Activated CD8-positive, alpha-beta memory T cell treated with anti-CD3 and anti-CD28 coated beads for 24 hours (primary cell): ENCODE measurements at regions not wholly inside any gene's neighbourhood (a gene's known extent, or its start where the extent isn't known, plus 50 kb on each side); places are given as distances from the start of the nearest gene placed in this dataset.
"Not testable (repeated sequence)": the region's sequence is repeated elsewhere in the genome, so short reads cannot be mapped to it uniquely, and the experiment has no call there.

Experiments
- DNase-seq: peaks from one replicate; pipeline ENCODE4 v3.0.0-alpha.2; 2020

DNA sequence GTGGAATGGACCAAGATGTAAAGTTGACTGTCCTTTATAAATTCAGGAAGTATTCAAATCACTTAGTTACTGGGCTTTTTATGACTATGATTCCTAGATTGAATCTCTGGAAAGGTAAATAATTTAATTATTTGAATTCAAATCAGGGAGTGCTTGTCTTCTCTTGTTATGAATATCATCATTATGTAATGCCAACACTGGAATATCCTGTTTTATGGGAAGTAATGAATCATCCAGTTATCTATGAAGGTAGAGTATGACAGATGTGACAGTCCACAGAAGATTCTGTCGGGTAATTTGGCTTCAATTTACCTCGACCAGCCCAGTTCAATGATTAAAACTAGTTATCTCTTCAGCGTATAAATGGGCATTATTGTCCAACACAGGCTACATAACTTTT is 141.0 kb upstream of the NUDT12 start:
- DNase-seq = no peak

GRCh38 chr5:103693517-103693916 is 130.9 kb upstream of the NUDT12 start:
- DNase-seq = no peak

- no peak for DNase-seq
Observed at GRCh38 chr5:103690676-103691075, 128.1 kb upstream of the NUDT12 start.

DNA sequence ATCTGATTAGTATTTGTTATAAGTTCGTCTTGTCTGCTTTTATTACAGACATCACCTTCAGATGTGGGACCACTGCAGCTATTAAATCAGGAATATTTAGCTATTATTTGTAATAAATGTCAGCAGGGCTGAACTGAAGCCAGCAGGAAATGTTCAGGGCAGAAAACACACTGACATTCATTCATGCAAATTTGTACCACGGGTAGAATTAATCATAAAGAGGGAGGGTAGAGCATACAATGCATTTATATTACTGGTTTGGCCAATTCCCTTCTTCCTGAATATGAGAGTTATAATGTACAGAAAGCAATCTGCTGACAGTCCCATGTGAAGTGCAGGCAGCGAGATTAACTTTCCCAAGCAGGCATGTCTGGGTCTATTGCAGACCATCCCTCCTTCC is 117.3 kb upstream of the NUDT12 start:
- DNase-seq = no peak

- DNase-seq = not testable (repeated sequence)
Observed at GRCh38 chr5:103676198-103676597, 113.6 kb upstream of the NUDT12 start.

DNA sequence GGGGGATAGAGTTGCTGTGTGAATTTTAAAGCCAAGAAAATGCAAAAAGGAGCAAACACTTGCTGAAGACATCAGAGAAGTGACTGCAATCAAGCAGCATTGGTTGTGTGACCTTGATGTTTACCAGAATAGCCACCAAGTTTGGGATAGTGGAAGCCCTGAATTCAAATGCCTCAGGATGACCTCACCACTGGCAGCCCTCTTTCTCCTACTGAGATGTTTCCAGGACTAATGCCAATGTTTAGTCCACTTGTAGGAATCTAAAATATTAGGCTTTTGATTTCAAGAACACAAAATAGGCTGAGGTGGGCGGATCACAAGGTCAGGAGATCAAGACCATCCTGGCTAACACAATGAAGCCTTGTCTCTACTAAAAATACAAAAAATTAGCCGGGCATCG is 112.2 kb upstream of the NUDT12 start:
- no peak for DNase-seq

- DNase-seq = no peak
Observed at GRCh38 chr5:103674251-103674650, 111.7 kb upstream of the NUDT12 start.

DNA sequence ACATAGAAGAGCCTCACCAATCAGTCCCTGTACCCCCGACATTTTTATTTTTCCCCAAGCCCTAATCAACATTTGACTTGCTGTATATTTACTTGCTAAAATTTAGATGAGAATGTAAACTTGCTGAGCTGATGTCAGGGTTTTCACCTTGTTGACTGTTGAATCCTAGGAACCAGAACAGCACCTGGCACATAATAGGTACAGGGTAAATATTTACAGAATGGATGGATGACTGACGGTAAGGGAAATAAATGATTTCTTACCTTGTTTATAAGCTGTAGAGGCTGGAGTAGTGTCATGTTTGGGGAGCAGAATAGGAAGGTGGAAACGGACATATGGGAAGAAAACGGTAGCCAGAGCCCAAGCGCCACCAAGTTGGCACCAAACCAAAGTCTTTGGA is 107.0 kb upstream of the NUDT12 start:
- no peak for DNase-seq

DNA sequence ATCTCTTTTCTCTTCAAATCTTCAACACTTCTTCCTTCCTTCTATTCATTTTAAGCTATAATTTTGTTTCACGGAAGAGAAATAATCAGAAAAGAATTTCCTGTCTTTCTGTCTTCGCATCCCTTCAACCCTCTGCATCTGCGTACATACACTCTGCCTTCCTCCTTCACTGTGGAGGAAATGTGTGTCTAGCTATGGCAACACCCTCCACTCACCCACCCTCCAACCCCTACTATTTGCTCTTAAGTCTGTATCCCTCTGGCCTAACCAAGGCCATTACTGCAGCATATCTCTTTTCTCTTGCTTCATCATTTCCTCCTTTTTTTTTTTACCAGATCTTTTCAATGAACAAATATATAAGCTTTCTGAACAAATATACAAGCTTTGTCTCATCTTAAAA is 105.7 kb upstream of the NUDT12 start:
- no peak for DNase-seq

DNA sequence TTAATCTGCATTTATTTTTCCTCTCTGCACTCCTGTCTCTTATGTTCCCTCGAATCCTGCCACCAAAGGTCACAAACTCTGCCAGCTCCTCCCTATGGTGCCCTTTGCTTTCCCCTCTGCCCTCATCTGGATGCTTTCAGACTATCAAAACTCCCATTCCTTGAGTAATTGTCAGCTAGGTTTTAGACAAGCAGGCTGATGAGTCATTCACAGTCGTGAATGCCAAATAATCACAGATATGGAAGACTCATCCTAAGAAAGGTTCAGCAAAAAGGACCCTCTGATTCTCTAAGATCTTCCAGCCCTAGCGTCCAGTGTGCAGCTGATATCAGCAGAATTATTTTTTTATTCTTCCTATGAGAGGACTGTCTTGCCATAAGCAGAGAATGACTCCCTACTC is 104.5 kb upstream of the NUDT12 start:
- no peak for DNase-seq

- DNase-seq = no peak
Observed at GRCh38 chr5:103657301-103657700, 94.7 kb upstream of the NUDT12 start.

DNA sequence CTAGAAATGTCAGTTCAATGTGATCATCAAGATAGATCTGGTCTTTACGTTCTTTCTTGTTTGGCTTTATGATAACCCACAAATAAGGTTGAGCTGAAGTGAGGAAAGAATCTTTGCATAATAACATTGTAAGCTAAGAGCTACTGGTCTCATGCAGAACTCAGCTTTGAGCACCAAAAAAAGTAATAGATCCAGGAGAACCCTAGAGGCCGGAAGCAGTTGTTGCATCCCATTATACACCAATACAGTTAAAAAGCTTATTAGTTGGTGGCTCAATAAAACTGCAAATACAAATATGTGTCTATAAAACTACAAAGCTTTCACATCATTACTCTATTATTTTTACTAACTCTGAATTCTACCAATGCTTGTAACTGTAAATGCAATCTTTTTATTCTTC is 85.5 kb upstream of the NUDT12 start:
- no peak for DNase-seq

DNA sequence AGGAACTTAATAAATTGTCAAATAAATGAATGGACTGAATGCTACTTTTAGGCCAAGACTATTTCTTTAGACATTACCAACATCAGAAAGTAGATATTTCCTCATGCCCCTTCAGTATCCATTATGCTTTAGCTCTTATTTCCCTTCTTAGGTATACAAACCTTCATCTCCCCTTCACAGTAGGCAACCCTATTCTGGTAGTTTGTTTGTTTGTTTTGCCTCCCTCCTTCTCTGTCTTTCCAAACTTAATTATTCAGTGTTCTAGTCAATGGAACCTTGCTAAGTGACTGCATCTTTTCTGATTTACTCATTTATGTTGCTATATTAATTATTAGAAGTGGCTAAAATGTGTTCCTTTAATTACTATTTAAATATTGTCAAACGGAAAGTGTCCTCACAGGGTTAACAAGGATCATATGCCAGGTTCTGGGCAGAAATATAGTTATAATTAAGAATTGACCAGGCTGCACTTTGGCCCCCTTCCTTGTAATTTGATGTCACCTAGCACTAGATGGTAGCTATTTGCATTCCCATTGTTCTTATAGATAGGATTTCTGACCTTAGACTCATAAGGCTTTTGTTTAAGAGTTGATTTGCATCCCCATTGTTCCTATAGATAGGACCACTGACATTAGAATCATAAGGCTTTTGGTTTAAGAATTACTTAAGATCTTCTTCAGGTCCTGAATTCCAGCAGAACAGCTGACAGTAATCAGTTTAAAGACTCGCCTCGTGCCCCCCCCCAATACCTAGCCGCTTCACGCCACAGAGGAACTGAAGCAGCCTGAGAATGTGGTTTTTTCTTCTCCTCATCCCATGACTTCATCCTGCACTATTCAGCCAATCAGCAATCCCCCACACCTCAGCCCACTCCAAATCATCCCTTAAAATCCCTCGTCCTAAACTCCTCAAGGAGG is 84.4 kb upstream of the NUDT12 start:
- DNase-seq = no peak

GRCh38 chr5:103645816-103646215 is 83.2 kb upstream of the NUDT12 start:
- no peak for DNase-seq

DNA sequence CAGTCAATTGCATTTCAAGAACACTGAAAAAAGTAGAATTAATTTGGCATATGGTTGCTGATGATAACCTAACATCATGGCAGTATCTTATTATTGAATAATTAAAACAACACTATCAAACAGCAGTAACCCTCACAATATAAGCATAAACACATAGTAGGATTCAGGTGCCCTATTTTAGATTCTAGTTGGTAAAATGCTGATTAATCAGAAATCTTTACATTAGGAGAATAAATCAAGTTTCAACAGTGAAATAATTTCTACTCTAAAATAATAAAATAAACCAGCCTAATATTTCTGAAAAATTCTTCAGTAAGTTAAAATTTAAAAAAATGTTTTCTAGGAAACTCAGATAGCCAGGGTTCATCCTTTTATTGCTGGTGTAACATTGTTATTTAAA is 76.4 kb upstream of the NUDT12 start:
- no peak for DNase-seq

GRCh38 chr5:103624675-103625074 is 62.1 kb upstream of the NUDT12 start:
- no peak for DNase-seq

- DNase-seq = no peak
Observed at GRCh38 chr5:103624035-103624480, 61.5 kb upstream of the NUDT12 start.

DNA sequence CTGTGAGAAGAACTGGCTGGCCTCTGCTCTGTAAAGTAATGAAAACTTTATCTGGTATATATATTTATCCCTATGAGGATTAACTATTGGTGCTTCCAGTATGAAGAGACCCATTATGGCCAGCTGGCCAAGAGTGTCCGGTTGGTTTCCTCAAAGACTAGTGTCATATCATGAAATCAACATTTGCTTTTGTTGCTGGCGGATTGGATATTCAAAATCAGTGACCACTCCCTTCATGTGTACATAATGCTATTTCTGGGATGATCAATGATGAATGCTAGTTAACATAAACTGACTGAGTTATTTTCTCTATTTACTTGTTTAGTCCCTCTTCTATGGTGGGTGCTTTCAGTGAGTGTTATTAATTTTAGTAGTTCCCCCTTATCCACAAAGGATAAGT is 60.8 kb upstream of the NUDT12 start:
- DNase-seq = no peak

GRCh38 chr5:103621548-103621930 is 59.0 kb upstream of the NUDT12 start:
- DNase-seq = no peak

DNA sequence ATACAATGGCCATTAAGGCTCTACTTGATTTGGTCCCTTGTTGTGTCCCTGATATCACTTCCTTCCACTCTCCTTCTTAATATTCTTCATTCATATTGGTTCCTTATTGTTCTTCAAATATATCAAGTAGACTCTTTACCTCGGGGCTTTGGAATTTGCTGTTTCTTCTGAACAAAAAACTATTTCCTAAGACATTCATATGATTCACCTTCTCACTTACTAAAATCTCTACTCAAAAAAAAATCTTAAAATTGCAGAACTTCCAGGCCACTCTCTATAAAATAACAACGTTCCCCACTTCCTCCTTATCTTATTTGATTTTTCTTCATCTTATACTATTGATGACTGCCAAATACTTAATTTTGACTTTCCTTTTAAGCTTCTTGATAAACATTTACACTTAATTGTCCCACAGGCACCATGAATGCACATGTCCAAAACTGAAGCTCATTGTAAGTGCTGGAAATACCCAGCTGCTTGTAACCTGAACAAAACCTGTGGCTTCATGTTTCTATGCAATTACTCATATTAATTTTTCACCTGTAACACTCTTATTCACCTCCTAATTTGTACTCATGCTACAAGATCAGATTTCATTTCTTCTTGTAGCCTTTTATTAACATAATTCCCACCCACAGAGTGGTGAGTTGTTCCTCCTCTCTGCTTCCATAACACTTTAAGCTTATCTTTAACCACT is 58.4 kb upstream of the NUDT12 start:
- DNase-seq = no peak

- no peak for DNase-seq
Observed at GRCh38 chr5:103617913-103618312, 55.3 kb upstream of the NUDT12 start.

DNA sequence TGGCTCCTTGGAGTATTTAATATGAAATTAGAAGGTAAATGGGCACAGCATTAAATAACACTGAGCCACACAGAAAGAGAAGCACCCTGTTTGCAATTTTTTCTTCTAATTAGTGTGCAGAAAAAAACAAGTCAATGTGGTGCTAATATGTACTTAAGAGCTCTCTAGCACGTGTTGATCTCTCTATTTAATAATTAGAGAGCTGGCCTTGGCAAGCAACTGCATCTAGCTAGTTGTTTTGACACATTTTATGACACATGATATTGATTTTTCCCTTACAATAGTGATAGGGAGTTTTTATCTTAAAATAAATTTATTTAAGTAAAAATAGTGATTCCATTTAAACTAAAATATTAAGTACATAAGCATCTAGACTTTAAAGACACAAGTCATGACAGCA is 54.5 kb upstream of the NUDT12 start:
- DNase-seq = no peak

DNA sequence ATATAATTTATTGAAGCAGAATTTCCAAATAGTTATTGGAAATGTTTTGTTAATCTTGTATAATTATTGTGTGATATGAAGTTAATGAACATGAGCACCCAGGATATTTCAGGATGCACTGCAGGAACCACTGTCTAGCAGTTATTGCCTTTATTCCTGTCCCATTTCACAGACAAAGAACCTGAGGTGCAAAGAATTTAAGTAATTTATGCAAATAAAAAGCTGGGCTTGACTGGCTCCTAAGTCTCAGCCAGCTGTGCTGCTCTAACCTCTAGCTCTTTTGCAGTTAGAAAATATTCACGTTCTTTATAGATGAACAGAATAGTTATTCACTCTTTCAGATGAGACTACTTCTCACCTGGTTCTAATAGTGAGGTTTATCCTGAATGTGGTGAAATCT is 50.0 kb upstream of the NUDT12 start:
- DNase-seq = no peak
